Fibroblast of skin of right quadriceps (primary cell): ENCODE measurements at regions not wholly inside any gene's neighbourhood (a gene's known extent, or its start where the extent isn't known, plus 50 kb on each side); places are given as distances from the start of the nearest gene placed in this dataset.
A peak's percentile ranks its signal among the peaks of the same experiment; 100 is the strongest.
"Not testable (repeated sequence)": the region's sequence is repeated elsewhere in the genome, so short reads cannot be mapped to it uniquely, and the experiment has no call there.

Experiments used
- DNase-seq: peaks from one replicate; pipeline ENCODE4 v3.0.0-alpha.2; 2013

DNA sequence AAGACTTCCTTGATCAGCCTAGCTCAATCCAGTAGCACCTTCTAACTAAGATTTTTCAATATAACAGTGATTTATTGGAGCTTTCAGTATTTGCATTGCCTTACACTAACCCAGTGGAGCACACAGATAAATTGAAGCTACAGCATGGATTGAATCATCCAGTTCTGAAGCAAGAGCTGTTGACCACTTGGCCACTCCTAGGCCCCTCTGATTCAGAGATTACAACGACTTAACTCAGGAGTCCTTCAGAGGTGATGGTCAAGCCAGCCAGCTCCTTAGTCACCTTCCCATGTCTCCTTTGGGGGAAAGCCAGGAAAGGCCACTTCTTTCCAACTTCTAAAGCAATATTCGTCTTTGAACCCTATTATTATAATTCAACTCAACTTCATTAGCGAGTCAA lies 151.8 kb downstream of the TENT5C start:
- peak; percentile 25 for DNase-seq

DNA sequence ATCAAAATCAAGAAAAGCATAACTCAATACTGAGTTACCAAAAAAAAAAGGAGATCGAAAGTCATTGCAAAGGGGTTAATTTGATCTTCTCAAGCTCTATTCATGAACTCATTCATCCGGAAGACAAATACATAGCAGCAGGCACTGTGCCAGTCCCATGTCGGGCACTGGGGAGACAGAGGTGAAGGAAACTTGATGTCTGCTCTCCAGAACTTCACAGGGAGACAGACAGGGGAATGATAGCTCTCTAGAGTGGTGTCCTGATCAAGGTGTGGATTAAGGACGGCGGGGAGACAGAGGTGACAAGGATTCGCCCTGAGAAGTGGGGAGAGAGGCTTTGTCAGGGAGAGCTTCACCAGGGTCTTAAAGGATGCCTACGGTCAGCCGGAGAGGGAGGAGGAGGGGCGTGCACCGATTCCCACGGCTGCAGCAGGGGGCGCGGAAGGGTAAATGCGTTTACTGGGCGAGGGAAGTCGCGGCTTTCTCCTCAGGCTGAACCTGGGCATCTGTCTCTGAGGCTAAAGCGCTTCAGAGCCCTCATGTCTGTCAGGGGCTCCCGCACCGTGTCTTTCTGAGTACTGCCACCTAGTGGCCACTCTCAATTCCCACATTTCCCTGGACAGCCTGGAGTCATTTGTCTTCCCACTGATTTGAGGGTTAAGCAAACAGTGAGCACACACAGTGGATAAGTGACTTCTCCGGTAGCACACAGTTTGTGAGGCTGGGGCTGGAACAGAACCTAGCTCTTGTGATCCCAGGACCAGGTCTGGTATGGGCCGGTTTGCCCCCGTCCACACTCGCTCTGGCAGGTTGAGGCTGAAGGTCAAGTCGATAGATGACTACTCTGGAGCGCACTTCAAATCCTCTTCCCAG lies 152.8 kb downstream of the TENT5C start:
- DNase-seq, result peak; percentile 81

DNA sequence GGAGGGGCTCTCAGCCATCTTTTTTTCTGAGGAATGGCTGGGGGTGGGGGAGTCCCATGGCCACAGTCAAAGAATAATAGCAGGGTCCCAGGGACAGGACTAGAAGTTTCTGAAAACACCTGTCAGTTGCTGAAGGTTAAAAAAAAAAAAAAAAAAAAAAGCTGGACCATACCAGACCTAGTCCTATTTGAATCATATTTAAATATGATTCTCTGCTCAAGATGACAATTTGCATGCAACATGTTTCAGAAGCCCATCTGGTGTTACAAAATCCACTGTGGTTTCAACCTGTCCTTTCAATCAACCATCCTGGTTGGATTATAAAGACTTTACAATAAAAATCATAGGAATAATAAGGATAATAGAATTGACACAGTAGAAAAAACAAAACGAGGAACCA lies 153.7 kb downstream of the TENT5C start:
- DNase-seq, result no peak

DNA sequence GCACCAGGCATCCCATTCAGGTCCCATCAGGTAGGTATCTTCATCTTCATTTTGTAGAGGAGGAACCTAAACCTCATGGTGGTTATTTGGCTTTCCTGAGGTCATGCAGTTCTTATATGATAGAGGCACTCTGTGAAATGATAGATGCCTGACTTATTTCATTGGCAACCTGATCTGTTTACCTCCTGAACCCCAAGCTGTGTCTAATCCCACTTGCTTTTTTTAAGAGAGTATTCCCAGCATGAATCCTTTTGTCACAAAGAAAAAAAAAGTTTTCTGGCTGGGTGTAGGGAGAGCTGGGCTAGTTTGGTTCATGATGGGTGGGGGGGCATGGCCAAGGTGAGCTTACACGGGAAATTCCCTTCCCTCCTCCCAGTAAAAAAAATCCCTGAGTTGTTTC lies 154.2 kb downstream of the TENT5C start:
- DNase-seq, result no peak

DNA sequence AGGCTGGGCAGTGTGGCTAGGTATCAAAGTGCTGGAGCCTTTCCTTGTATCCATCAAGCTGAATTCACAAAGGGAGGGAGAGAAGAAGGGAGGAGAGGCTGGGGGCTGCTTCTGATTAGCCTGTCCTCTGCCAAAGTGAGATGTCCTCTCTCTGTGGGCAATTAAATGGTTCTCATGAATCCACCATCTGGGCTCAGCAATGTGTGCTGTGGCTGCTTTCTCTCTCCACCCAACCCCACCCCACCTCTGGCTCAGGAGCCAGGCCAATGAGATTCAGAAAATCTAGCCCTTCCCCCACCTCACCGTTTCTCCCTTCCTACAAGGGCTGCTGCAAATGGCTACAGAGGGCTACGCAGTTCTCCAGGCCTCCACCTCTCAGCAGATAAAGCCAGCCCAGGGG lies 154.6 kb downstream of the TENT5C start:
- DNase-seq, result no peak

DNA sequence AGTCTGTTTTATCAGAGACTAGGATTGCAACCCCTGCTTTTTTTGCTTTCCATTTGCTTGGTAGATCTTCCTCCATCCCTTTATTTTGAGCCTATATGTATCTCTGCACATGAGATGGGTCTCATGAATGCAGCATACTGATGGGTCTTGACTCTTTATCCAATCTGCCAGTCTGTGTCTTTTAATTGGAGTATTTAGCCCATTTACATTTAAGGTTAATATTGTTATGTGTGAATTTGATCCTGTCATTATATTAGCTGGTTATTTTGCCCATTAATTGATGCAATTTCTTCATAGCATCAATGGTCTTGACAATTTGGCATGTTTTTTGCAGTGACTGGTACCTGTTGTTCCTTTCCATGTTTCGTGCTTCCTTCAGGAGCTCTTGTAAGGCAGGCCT lies 161.7 kb downstream of the GDAP2 start:
- DNase-seq, result not testable (repeated sequence)

DNA sequence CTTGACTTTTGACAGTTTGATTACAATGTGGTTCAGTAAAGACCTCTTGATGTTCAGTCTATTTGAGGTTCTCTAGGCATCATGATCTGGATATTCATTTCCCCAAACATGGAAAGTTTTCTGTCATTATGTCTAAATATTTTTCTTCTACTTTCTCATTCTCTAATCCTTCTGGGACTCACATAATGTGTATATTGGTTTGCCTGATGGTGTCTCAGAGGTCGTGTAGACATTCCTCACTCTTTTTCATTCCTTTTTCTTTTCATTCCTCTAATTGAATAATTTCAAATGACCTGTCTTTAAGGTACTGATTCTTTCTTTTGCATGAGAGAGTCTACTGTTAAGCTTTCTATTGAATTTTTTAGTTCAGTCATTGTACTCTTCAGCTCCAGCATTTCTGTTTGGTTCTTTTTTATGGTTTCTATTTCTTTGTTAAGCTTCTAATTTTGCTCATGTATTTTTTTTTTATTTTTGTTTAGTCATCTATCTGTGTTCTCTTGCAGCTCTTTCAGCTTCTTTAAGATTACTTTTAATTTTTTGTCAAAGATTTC lies 158.4 kb downstream of the GDAP2 start:
- DNase-seq, result no peak

DNA sequence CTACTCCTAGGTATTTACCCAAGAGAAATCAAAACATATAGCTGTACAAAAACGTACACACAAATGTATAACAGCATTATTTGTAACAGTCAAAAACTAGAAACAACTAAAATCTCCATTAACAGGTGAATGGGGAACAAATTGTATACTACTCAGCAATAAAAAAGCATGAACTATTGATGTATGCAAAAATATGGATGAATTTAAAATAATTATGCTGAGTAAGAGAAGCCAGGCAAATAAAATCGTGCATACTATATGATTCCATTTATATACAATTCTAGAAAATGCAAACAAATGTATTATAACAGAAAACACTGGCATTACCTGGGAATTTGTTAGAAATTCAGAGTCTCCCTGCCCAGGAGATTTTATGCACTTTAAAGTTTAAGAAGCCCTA lies 150.1 kb downstream of the GDAP2 start:
- no peak for DNase-seq

DNA sequence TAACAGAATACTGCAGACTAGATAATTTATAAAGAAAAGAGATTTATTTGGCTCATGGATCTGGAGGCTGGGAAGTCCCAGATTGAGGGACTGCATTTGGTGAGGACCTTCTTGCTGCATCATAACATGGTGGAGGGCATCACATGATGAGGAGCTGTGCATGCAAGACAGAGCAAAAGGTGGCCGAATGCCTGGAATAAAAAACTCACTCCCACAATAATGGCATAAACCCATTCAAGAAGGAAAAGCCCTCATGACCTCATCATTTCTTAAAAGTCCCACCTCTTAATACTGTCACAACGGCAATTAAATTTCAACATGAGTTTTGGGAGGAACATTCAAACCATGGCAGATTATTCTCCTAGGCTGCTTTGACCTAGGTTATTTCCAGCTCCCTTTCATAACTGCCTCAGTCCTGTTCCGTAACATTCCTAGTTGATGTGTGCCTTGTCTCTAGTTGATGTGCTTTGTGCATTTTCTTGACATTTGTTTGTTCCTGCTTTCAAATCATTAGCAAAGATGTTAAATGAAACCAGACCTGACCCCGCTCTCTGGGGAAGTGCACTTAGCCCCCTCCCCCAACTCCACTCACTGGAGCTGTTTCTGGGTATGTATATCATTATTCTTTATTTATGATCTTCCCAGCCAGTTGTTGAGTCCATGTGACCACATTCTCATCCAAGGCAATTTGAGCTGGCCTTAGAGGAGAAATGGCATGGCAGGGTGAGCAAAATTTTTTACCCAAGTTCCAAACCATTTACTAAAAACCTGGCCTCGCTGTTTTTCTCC lies 148.5 kb downstream of the GDAP2 start:
- peak; percentile 87 for DNase-seq

DNA sequence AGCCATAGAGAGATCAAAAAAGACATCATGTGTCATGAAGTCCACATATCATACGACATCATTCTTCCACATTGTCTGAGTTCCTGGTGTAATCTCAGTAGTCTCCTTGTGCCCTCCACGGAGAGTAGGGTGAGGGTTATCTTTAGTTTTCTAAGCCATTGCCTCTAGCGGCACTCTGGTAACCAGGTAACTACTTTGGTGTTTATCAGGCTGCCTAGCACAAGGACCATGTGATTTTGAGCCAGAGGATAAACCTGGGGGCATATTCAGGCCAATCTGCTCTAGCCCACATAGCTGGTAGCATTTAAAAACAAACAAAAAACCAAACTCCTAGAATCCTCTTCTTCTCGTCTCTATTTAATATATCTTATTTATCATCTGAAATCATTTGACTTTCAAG lies 147.4 kb downstream of the GDAP2 start:
- DNase-seq, result no peak

DNA sequence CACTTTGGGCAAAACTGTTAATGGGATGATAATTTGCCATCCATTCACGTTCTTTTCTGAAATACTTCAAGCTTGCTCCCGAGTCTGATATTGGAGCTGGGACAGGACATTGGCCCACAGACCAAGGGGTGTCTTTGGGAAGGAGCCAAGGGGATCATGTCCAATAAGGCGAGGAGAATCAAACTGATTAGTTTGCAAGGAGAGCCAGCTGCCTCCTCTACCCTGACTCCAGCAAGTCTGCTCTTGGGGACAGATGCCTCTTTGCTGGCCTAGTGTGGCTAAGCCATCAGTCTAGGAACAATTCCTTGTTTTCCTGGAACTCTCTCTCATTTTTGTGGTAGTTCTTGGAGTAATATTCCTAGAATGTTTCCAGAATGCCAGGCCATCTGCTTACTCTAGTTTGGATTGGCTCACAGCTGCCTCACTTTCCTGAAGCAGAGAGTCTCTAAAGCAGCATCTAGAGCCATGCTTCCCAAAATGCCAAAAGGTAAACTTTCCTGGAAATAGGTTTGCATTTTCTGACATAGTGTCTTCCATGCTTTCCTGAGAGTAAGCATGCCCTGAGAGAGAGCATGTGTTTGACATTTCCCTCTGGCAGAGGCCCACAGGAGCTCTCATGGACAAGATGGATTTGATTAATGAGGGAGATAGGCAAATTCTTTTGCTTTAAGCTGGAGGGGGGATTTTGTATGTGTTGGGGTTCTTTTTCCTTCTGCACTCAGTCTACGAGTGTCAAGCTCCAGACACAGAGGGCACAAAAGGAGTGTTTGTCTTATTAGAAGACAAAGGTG lies 145.6 kb downstream of the GDAP2 start:
- DNase-seq, result no peak

DNA sequence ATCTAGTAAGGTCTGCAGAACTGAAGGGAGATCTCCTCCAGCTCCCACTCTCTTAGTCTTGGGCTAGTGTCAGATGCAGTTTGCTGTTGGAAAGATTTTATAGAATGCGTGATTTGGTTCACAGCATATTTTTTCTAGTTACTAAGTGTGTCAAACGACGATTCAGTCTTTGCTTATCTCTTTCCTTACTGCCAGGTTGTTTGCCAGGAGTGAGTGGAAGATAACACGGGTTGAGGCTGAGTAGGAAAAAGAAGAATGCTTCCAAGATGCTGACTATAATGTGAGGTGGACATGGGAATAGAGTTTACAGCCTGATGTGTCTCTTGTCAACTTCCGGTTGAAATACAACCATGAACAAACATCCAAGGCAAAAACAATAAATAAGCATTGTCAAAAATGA lies 141.4 kb downstream of the GDAP2 start:
- no peak for DNase-seq

DNA sequence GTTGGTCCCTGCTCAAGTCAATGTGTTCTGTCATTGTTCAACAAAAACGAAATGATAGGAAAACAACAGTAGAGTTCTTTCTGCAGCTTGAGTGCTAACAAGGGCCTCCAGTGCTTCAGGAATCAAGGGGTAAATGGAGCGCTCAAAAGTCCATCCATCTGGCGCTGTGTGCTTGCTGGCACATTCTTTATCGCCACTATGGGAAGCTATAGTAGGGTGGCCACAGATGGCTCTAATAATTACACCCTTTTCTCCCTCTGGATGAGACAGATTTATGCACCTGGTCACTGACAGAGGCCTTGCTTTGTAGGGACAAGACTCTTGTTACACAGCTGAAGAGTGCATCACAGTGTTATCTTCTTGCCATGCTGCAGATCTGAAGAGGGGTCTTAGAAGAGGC lies 136.0 kb downstream of the GDAP2 start:
- no peak for DNase-seq

DNA sequence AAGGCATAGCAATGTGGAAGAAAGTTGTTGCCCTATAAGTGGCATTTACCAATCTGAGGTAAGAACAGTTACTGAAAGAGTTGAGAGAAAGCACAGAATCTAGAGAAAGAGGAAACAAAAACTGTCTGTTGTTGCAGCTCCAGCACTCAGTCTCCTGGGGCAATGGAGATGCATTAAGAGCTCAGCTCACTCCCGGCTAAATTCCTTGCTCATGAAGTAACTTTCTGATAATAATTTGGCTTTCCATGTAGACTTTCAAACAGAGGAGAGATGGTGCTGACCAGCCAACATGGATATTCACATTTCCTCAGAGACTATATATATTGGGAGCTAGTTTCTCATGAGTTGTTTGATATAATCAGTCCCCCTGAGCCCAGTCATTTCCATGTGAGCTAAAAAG lies 135.3 kb downstream of the GDAP2 start:
- peak; percentile 67 for DNase-seq

DNA sequence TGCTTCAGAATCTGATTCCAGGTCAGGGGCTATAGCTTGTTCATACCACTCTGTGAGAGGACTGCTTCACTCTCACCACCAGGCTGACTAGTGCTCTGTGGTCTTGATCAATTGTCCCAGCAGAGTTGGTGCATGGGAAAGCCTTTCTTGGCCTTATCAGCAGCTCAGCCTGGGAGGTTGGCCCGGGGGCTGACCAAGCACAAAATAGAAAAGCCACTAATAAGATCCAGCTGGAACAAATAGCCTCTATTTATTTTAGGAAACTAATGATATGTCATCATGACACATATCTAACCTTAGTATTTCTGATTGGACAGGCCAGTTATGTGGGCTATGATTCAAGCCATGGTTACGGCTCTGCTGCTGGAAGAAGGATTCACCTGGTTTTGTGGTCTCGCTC lies 134.2 kb downstream of the GDAP2 start:
- peak; percentile 87 for DNase-seq

DNA sequence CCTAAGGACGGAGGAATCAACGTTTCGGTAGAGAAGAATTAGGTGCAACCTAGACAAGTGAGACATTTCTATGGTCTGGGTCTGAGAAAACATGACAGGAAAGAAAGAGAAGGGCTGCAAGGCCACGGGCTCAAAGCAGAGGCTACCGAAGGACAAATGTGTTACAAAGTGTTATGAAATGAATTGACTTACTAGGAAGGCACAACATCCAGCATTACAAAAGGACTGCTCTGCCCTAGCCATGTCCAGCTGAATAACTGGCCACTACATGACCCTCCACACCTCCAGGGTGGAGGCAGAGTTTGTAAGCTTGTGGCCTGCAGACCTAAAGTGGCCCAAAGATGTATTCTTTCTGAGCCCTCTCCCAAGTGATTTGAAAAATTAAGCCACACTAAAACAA lies 133.6 kb downstream of the GDAP2 start:
- DNase-seq, result no peak

DNA sequence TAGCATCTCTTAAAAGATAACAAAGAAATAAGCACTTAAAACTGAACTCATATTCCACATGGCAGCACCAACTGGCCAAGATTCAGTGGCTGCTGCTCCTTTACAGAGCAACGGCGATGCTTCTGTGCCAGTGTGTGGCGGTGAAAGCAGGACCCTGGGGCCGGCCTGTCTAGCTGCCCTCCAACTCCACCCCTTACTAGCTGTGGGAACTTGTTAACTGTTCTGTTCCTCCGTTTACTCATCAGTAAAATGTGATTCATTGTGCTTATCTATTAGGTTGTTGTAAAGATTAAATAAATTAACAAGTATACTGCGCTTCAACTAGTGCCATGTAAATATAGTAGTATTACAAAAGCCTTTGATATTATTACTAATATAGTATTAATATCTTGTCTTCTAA lies 133.2 kb downstream of the GDAP2 start:
- DNase-seq, result no peak

DNA sequence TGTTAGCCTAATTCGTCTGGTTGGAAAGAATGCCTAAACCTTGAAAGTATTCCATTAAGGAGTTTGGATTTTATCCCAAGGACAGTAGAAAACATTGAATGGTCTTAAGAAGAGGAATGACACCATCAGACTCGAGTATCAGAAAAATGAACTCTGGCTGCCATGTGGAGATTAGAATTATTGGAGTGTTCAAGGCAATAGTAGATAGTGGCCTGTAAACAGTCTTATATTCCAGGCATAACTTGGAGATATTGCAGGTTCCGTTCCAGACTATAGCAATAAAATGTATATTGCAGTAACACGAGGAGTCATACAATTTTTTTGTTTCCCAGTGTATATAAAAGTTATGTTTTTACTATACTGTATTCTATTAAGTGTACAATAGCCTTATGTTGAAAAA lies 130.9 kb downstream of the GDAP2 start:
- no peak for DNase-seq

DNA sequence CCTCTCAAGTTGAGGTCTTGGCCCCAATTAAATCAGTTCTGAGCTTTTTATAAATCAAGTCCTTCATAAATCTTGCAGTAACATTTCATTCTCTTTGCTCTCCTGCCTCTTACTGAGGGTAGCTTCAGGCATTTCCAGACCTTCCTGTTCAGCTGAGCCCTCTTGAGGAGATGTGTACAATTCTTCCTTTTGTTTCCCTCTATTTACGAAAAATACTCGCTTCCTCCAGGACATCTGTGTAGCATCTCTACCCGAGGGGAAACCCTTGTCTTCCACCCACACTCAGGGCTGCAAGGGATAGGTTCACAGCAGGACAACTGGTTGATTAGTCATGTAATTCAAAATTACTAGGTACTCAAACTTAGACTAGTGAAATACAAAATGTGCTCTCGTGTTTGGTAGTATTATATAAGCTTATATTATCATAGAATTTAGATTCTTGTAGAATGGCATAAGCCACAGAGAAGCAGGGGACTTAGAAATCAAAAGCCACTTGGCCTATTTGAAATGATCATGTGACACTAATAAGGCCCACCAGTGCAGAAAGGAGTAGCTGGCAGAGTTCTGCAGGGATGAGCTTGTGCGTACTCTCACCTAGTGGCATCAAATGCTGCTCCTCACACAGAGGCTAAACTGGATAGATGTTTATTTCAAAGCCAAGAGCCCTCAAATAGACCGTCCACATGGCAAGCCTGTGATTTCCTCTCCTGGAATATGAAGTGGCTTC lies 126.7 kb downstream of the GDAP2 start:
- peak; percentile 41 for DNase-seq

DNA sequence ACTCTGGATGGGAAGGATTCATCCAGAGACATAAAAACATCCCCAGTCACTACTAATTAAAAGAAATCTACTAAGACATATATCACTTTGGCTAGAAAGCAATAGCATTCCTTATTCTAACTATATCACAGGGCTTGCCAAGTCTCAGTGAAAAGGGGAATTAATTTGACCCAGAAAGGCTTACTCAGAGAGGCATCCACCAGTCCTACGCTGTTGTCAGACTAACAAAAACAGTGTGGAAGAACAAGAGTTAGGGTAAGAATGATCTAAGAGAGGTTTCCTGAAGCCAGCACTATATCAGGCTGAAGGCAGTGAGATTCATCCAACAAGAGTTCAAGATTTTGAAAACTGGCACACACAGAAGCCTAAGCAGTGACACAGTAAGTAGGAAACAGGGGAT lies 126.1 kb downstream of the GDAP2 start:
- DNase-seq, result peak; percentile 68

DNA sequence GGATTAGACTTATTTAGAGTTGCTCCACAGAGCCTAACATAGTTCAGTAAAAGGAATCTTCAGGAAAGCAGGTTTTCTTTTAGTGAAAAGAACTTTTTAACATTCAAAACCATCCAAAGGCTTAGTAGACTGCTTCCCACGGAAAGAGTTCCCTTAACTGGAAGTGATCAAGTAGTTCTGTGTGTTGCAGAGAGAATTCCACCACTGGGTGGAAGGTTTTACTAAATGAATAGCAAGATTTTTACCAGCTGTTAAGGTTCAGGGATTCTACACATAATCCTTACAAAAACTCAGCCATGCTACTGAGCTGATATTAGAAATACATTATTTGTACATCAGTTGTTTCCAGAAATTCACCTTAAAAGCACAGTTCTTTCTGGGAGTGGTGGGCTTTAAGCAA lies 119.7 kb downstream of the GDAP2 start:
- DNase-seq, result no peak

DNA sequence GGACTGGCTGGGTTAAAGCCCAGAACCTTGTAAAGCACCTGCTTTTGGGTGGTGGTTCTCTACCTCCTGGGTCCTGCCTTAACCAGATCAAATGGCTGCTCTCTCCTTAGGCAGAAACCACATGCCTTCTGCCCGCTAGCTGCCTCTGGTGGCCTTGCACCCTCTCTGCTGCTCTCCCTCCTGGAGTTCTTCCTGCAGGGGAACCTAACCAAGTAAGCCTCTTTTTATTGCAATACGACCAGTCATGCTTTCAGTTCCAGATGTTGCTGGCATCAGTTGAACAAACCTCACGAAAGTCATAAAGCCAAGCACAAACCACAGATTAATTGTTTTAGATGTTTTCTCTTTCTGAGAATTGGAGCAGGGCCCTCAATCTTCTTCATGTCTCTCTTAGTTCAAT lies 118.9 kb downstream of the GDAP2 start:
- peak; percentile 68 for DNase-seq
